Activated naive CD8-positive, alpha-beta T cell treated with anti-CD3 and anti-CD28 coated beads for 36 hours (primary cell): ENCODE measurements at regions not wholly inside any gene's neighbourhood (a gene's known extent, or its start where the extent isn't known, plus 50 kb on each side); places are given as distances from the start of the nearest gene placed in this dataset.
"Not testable (repeated sequence)": the region's sequence is repeated elsewhere in the genome, so short reads cannot be mapped to it uniquely, and the experiment has no call there.

Experiments
- DNase-seq: peaks from one replicate; pipeline ENCODE4 v3.0.0; 2021
- H3K27ac Mint-ChIP-seq: one replicate; pipeline ENCODE4 v1.8.0; 2022; ENCODE audit warnings: mild to moderate bottlenecking, moderate library complexity, mixed read lengths
- H3K27me3 Mint-ChIP-seq: one replicate; pipeline ENCODE4 v1.8.0; 2022; ENCODE audit warnings: mild to moderate bottlenecking, mixed read lengths
- H3K36me3 Mint-ChIP-seq: one replicate; pipeline ENCODE4 v1.8.0; 2021; ENCODE audit warnings: mild to moderate bottlenecking, mixed read lengths
- H3K4me1 Mint-ChIP-seq: one replicate; pipeline ENCODE4 v1.8.0; 2021; ENCODE audit warnings: mixed read lengths
- H3K4me3 Mint-ChIP-seq: one replicate; pipeline ENCODE4 v1.8.0; 2022; ENCODE audit warnings: mild to moderate bottlenecking, moderate library complexity, mixed read lengths
- H3K9me3 Mint-ChIP-seq: one replicate; pipeline ENCODE4 v1.8.0; 2022; ENCODE audit warnings: mixed read lengths

- DNase-seq: no peak
- Mint-ChIP-seq H3K9me3 (no peaks in the 10 kb centered on the region), H3K36me3 (no peaks in the 10 kb centered on the region), H3K4me1 (no peaks in the 10 kb centered on the region), H3K27me3 (no peaks in the 10 kb centered on the region), H3K27ac (no peak overlapping the region), H3K4me3 (no peak overlapping the region)
These were observed 87.5 kb upstream of the DAZL start for GRCh38 chr3:16692486-16693344.

GRCh38 chr3:16693820-16694219 lies 88.6 kb upstream of the DAZL start:
- no peak overlapping the region for H3K27ac Mint-ChIP-seq
- no peaks in the 10 kb centered on the region for H3K36me3 Mint-ChIP-seq
- no peak overlapping the region for H3K4me3 Mint-ChIP-seq
- DNase-seq: no peak
- H3K27me3 Mint-ChIP-seq: no peaks in the 10 kb centered on the region
- no peaks in the 10 kb centered on the region for H3K9me3 Mint-ChIP-seq
- no peaks in the 10 kb centered on the region for H3K4me1 Mint-ChIP-seq

GRCh38 chr3:16695710-16696109 lies 90.5 kb upstream of the DAZL start:
- Mint-ChIP-seq H3K27me3 (no peaks in the 10 kb centered on the region), H3K9me3 (no peaks in the 10 kb centered on the region), H3K27ac (no peak overlapping the region), H3K4me3 (no peak overlapping the region), H3K36me3 (no peaks in the 10 kb centered on the region), H3K4me1 (no peaks in the 10 kb centered on the region)
- no peak for DNase-seq

- no peaks in the 10 kb centered on the region for H3K4me1 Mint-ChIP-seq
- H3K9me3 Mint-ChIP-seq: no peaks in the 10 kb centered on the region
- no peaks in the 10 kb centered on the region for H3K27me3 Mint-ChIP-seq
- H3K4me3 Mint-ChIP-seq: no peak overlapping the region
- no peak overlapping the region for H3K27ac Mint-ChIP-seq
- no peaks in the 10 kb centered on the region for H3K36me3 Mint-ChIP-seq
- DNase-seq: no peak
These were observed 92.4 kb upstream of the DAZL start for GRCh38 chr3:16697443-16698147.

- H3K27me3 Mint-ChIP-seq: no peaks in the 10 kb centered on the region
- no peak overlapping the region for H3K4me3 Mint-ChIP-seq
- no peaks in the 10 kb centered on the region for H3K9me3 Mint-ChIP-seq
- H3K36me3 Mint-ChIP-seq: no peaks in the 10 kb centered on the region
- H3K27ac Mint-ChIP-seq: no peak overlapping the region
- DNase-seq: no peak
- H3K4me1 Mint-ChIP-seq: no peaks in the 10 kb centered on the region
These were observed 95.4 kb upstream of the DAZL start for GRCh38 chr3:16700651-16701050.

GRCh38 chr3:16704941-16705340 lies 99.7 kb upstream of the DAZL start:
- Mint-ChIP-seq H3K4me3 (no peak overlapping the region), H3K27me3 (no peaks in the 10 kb centered on the region), H3K4me1 (no peaks in the 10 kb centered on the region), H3K36me3 (no peaks in the 10 kb centered on the region), H3K27ac (no peak overlapping the region), H3K9me3 (peaks cover 3% of the 10 kb centered on the region)
- no peak for DNase-seq

- H3K27ac Mint-ChIP-seq: no peak overlapping the region
- peaks cover 2% of the 10 kb centered on the region for H3K4me1 Mint-ChIP-seq
- no peaks in the 10 kb centered on the region for H3K27me3 Mint-ChIP-seq
- no peak for DNase-seq
- no peaks in the 10 kb centered on the region for H3K36me3 Mint-ChIP-seq
- no peak overlapping the region for H3K4me3 Mint-ChIP-seq
- peaks cover 3% of the 10 kb centered on the region for H3K9me3 Mint-ChIP-seq
These were observed 102.0 kb upstream of the DAZL start for GRCh38 chr3:16707260-16707659.

- peaks cover 4% of the 10 kb centered on the region for H3K36me3 Mint-ChIP-seq
- no peak for DNase-seq
- peaks cover 2% of the 10 kb centered on the region for H3K4me1 Mint-ChIP-seq
- no peak overlapping the region for H3K4me3 Mint-ChIP-seq
- H3K27ac Mint-ChIP-seq: no peak overlapping the region
- no peaks in the 10 kb centered on the region for H3K27me3 Mint-ChIP-seq
- peaks cover 12% of the 10 kb centered on the region for H3K9me3 Mint-ChIP-seq
These were observed 103.1 kb upstream of the DAZL start for GRCh38 chr3:16708285-16708684.

GRCh38 chr3:16711691-16712090 lies 106.5 kb upstream of the DAZL start:
- not testable (repeated sequence) for H3K27me3 Mint-ChIP-seq, DNase-seq, H3K27ac Mint-ChIP-seq, H3K4me3 Mint-ChIP-seq, H3K4me1 Mint-ChIP-seq
- peaks cover 11% of the 10 kb centered on the region for H3K36me3 Mint-ChIP-seq
- peaks cover 20% of the 10 kb centered on the region for H3K9me3 Mint-ChIP-seq

- Mint-ChIP-seq H3K4me3 (no peak overlapping the region), H3K27ac (no peak overlapping the region), H3K9me3 (peaks cover 17% of the 10 kb centered on the region), H3K4me1 (peaks cover 4% of the 10 kb centered on the region), H3K27me3 (no peaks in the 10 kb centered on the region), H3K36me3 (peaks cover 11% of the 10 kb centered on the region)
- no peak for DNase-seq
These were observed 110.1 kb upstream of the DAZL start for GRCh38 chr3:16715281-16715680.

GRCh38 chr3:16719426-16719825 lies 114.2 kb upstream of the DAZL start:
- H3K27me3 Mint-ChIP-seq: no peaks in the 10 kb centered on the region
- no peak overlapping the region for H3K4me3 Mint-ChIP-seq
- no peaks in the 10 kb centered on the region for H3K9me3 Mint-ChIP-seq
- no peak overlapping the region for H3K27ac Mint-ChIP-seq
- peaks cover 6% of the 10 kb centered on the region for H3K4me1 Mint-ChIP-seq
- no peak for DNase-seq
- peaks cover 2% of the 10 kb centered on the region for H3K36me3 Mint-ChIP-seq

- peaks cover 2% of the 10 kb centered on the region for H3K36me3 Mint-ChIP-seq
- H3K27me3 Mint-ChIP-seq: no peaks in the 10 kb centered on the region
- no peak for DNase-seq
- no peak overlapping the region for H3K4me3 Mint-ChIP-seq
- H3K9me3 Mint-ChIP-seq: peaks cover 4% of the 10 kb centered on the region
- peaks cover 6% of the 10 kb centered on the region for H3K4me1 Mint-ChIP-seq
- H3K27ac Mint-ChIP-seq: no peak overlapping the region
These were observed 115.2 kb upstream of the DAZL start for GRCh38 chr3:16720367-16720940.

- DNase-seq: no peak
- no peak overlapping the region for H3K4me3 Mint-ChIP-seq
- peaks cover 2% of the 10 kb centered on the region for H3K36me3 Mint-ChIP-seq
- peaks cover 6% of the 10 kb centered on the region for H3K4me1 Mint-ChIP-seq
- H3K27ac Mint-ChIP-seq: no peak overlapping the region
- H3K27me3 Mint-ChIP-seq: no peaks in the 10 kb centered on the region
- H3K9me3 Mint-ChIP-seq: peaks cover 9% of the 10 kb centered on the region
These were observed 116.3 kb upstream of the DAZL start for GRCh38 chr3:16721494-16721893.

- H3K27ac Mint-ChIP-seq: no peak overlapping the region
These were observed 118.8 kb upstream of the DAZL start for GRCh38 chr3:16723978-16724377.

GRCh38 chr3:16724487-16724886 lies 119.3 kb upstream of the DAZL start:
- H3K36me3 Mint-ChIP-seq: peaks cover 2% of the 10 kb centered on the region
- peaks cover 6% of the 10 kb centered on the region for H3K4me1 Mint-ChIP-seq
- H3K27me3 Mint-ChIP-seq: no peaks in the 10 kb centered on the region
- DNase-seq: no peak
- peaks cover 12% of the 10 kb centered on the region for H3K9me3 Mint-ChIP-seq
- no peak overlapping the region for H3K4me3 Mint-ChIP-seq
- H3K27ac Mint-ChIP-seq: no peak overlapping the region

More at GRCh38 chr3:16723978-16724377, 118.8 kb upstream of the DAZL start:
- no peak for DNase-seq
- H3K27me3 Mint-ChIP-seq: no peaks in the 10 kb centered on the region
- peaks cover 2% of the 10 kb centered on the region for H3K36me3 Mint-ChIP-seq
- H3K4me3 Mint-ChIP-seq: no peak overlapping the region
- peaks cover 12% of the 10 kb centered on the region for H3K9me3 Mint-ChIP-seq
- H3K4me1 Mint-ChIP-seq: peaks cover 6% of the 10 kb centered on the region
